Fibroblast of mammary gland (primary cell): ENCODE measurements at regions not wholly inside any gene's neighbourhood (a gene's known extent, or its start where the extent isn't known, plus 50 kb on each side); places are given as distances from the start of the nearest gene placed in this dataset.
A peak's percentile ranks its signal among the peaks of the same experiment; 100 is the strongest.

Experiments used
- DNase-seq: peaks from one replicate; pipeline ENCODE4 v3.0.0-alpha.2; 2010; ENCODE audit warnings: low read depth
- H3K4me3 ChIP-seq: 2 replicates; pipeline ENCODE4 v1.5.1; 2011; ENCODE audit warnings: low read depth, mild to moderate bottlenecking, low read length, moderate library complexity; ENCODE audit not compliant: control insufficient read depth
- TF ChIP-seq, protein P1 (sequence below): conservative IDR thresholded peaks from 2 replicates; pipeline ENCODE4 v1.5.1; 2011; ENCODE audit warnings: low read depth, low read length, inconsistent platforms; ENCODE audit not compliant: control insufficient read depth, insufficient read depth

DNA sequence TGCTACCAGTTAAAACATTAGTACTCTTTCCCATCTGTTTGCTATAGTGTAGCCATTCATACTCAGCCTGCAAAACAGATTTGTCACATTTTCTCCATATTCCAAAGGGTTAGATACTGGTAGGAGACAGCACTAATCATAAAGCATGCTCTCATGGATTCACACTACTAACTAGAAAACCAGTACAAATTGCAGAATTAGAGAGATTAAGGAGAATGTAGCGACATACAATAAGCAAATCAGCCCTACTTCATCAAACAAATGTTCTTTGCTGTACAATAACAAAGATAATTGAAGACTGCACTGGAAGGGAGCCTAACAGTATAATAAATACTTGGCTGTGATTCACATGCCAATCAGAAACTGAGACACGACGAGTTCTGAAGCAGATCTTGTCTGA, 368.0 kb upstream of the PRMT6 start:
- TF ChIP-seq, protein P1, sequence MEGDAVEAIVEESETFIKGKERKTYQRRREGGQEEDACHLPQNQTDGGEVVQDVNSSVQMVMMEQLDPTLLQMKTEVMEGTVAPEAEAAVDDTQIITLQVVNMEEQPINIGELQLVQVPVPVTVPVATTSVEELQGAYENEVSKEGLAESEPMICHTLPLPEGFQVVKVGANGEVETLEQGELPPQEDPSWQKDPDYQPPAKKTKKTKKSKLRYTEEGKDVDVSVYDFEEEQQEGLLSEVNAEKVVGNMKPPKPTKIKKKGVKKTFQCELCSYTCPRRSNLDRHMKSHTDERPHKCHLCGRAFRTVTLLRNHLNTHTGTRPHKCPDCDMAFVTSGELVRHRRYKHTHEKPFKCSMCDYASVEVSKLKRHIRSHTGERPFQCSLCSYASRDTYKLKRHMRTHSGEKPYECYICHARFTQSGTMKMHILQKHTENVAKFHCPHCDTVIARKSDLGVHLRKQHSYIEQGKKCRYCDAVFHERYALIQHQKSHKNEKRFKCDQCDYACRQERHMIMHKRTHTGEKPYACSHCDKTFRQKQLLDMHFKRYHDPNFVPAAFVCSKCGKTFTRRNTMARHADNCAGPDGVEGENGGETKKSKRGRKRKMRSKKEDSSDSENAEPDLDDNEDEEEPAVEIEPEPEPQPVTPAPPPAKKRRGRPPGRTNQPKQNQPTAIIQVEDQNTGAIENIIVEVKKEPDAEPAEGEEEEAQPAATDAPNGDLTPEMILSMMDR, result no peak
- H3K4me3 ChIP-seq, result no peak overlapping the region
- DNase-seq, result no peak

DNA sequence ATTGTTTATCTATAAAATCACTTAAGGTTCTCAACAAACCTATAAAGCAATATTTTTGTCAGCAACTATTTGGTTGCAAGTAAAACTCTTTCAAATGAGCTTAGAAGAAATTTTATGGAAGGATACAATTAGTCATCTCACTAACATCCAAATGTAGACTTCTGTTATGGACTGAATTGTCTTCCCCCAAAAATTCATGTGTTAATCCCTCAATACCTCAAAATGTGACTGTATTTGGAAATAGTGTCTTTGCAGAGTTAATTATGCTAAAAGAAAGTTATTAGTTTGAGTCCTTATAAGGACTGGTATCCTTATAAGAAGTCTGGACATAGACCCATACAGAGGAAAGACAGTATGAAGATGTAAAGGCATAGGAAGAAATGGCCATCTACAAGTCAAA, 357.8 kb upstream of the PRMT6 start:
- no peak for DNase-seq
- TF ChIP-seq, protein P1, result no peak
- no peak overlapping the region for H3K4me3 ChIP-seq

DNA sequence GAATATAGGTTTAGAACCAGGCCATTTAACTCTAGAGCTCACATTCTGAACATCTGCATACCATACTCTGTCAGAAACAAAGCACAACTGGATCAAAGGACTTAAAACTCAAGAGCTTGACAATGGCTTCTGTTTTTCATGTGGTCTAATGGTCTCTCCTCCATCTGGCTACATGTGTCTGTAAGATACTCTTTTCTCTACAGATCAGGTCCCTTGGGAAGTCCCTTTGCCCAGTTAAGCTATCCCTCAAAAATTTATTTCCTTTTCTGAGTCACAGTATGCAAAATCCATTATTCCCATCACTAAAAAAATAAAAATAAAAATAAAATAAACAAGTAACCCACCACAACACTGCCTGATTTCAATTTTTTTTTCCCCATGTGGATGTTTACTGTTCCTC, 357.0 kb upstream of the PRMT6 start:
- DNase-seq, result peak; percentile 82
- no peak overlapping the region for H3K4me3 ChIP-seq
- TF ChIP-seq, protein P1, result no peak

DNA sequence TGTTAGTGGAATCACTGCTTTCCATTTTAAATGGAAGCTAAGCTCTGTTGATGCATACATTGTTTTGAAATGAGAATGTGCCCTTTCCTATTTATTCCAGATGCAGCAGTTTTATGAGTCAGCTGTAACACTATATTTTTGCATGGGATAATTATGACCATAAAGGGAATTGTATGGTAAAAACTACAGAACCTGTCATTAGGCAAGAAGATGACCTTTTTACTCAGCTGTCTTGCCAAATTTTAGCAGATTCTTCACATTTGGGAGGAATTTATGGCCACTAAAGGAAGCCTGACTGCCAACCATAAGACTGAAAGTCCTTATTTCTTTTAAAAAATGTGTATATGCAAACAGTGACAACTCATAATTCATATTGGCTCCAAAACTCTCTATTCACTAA, 356.3 kb upstream of the PRMT6 start:
- DNase-seq, result peak; percentile 77
- TF ChIP-seq, protein P1, result no peak
- H3K4me3 ChIP-seq, result no peak overlapping the region

DNA sequence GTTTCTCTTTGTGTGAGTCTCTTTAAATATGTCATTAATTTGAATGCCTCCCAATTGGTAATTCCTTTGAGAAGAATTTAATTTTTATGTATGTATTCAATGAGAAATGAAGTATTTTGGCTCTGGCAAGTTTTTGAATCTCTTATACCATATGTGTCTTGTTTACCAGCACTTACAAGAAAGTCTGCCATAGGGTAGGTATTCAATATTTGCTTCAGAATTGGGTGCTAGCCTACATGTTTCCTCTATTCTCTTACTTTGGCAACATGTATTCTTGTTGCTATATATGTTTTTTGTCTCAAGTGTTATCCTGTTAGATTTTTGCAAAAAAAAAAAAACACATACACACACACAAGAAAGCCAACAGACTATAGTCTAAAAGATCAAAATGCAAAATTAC, 350.5 kb upstream of the PRMT6 start:
- no peak for DNase-seq
- TF ChIP-seq, protein P1, result no peak
- H3K4me3 ChIP-seq, result no peak overlapping the region

DNA sequence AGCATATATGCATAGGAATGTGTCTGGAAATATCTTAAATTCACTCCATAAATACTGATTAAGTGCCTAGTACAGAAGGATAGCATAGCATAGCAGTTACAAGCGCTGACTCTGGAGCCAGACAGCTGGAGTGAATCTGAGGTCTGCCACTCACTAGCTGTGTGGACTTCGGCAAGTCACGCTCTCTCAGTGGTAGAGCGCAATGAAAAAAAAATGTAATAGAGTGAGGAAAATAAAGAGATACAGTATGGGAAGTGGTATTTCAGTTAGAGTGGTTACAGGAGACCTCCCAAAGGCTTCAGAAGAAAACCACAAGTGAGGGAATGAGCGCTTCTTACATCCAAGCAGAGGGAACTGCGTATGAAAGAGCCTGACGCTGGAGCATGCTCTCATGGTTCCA, 338.9 kb upstream of the PRMT6 start:
- TF ChIP-seq, protein P1, result no peak

DNA sequence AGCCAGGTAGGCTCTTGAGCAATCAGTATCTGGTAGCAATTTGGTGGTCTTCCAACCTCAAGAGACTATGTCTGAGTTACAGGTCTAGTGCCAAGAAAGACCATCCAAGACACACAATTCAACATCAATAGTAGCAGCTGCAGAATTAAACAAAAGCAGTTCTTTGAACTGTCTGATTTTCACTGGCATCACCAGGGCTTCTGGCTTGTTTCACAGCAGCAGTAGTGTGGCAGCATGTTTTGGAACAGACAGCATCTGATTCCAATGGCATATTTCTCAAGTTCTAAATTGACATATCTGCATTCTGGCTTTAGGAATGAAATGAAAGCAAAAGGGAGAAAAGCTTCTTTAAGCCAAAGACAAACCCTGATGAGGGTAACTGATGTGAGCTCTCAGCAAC, 334.7 kb upstream of the PRMT6 start:
- no peak overlapping the region for H3K4me3 ChIP-seq
- no peak for DNase-seq
- TF ChIP-seq, protein P1, result no peak

More for the DNA sequence above, 338.9 kb upstream of the PRMT6 start:
- DNase-seq, result no peak
- H3K4me3 ChIP-seq, result no peak overlapping the region
